Psoas muscle (tissue), 7 donors: ENCODE measurements at regions not wholly inside any gene's neighbourhood (a gene's known extent, or its start where the extent isn't known, plus 50 kb on each side); places are given as distances from the start of the nearest gene placed in this dataset.

Experiments
- ATAC-seq, 4 donors: fragments of 200-7000 bp; cut with Tn5 transposase; one replicate each; pipeline ENCODE4 v1.9.1; 2020; ENCODE audit warnings: moderate library complexity in 3 of 4, mild to moderate bottlenecking in 2 of 4
- DNase-seq, 2 donors: peaks; one replicate each; pipeline ENCODE4 v3.0.0-alpha.2; 2020
- H3K27ac ChIP-seq: fragments of 200-600 bp; one replicate; pipeline ENCODE4 v1.8.0; 2022
- H3K27me3 ChIP-seq, 3 donors: fragments of 200-600 bp in 1 of 3; one replicate each; pipeline versions ENCODE4 v1.6.1 to v1.8.0; 2013 to 2022; ENCODE audit warnings: low read length in 2 of 3, mild to moderate bottlenecking in 2 of 3, moderate library complexity in 1 of 3; ENCODE audit not compliant: insufficient read depth in 3 of 3
- H3K36me3 ChIP-seq, 2 donors: fragments of 200-600 bp in 1 of 2; one replicate each; pipeline versions ENCODE4 v1.6.1 to v1.8.0; 2013 to 2022; ENCODE audit warnings: low read depth in 1 of 2, mild to moderate bottlenecking in 1 of 2, moderate library complexity in 1 of 2; ENCODE audit not compliant: insufficient read depth in 1 of 2
- H3K4me1 ChIP-seq: fragments of 200-600 bp; one replicate; pipeline ENCODE4 v1.8.0; 2022
- H3K4me3 ChIP-seq: fragments of 200-600 bp; one replicate; pipeline ENCODE4 v1.8.0; 2022; ENCODE audit warnings: mild to moderate bottlenecking
- H3K9me3 ChIP-seq: fragments of 200-600 bp; one replicate; pipeline ENCODE4 v1.8.0; 2022
- CTCF ChIP-seq: fragments of 200-600 bp; IDR thresholded peaks from one replicate; pipeline ENCODE4 v1.8.0; 2022; ENCODE audit warnings: antibody characterized with exemption
- WGBS, 3 donors: extraction: QIAGEN DNeasy Blood & Tissue Kit; methylation state at CpG; one replicate each; pipeline versions ENCODE4 v1.1.6 to v1.1.7; 2013; 5-methylcytosine and 5-hydroxymethylcytosine counted together
- intact Hi-C, 2 donors: fragments of 100-400 bp; cut with DNase I; formaldehyde crosslinking; loops; one replicate each; pipeline versions ENCODE4 v1.11.0 to v1.14.2; 2022
- donor health status: healthy with polysubstance abuse.
- donor health status: DM: no; HTN: no; CAD: no; lungs with moderate emphysema.
- donor health status: Bipolar disorder and iron deficiency.
- donor health status: healthy.
- donor health status: DM: yes; HTN: yes; CAD: no.
- donor health status: DM: no; HTN: no; CAD: no.
- donor health status: DM: yes; HTN: yes; CAD: no.

GRCh38 chr4:144403893-144404292 is 242.1 kb upstream of the HHIP start:
- no peak for ATAC-seq
- H3K9me3 ChIP-seq: no peaks in the 10 kb centered on the region

GRCh38 chr4:144409525-144409924 is 236.4 kb upstream of the HHIP start:
- WGBS, 3 donors: 54 to 79% (median 63%) methylated on average over 4 of the region's 4 CpGs
- intact Hi-C loops: no loop called here
- Histone ChIP-seq H3K4me1 (no peaks in the 10 kb centered on the region), H3K4me3 (no peak overlapping the region), H3K27ac (no peak overlapping the region), H3K36me3 (no peaks in the 10 kb centered on the region), H3K27me3 (no peaks in the 10 kb centered on the region), H3K9me3 (no peaks in the 10 kb centered on the region)
- ATAC-seq: no peak
- TF ChIP-seq CTCF: no peak
- DNase-seq: no peak

More at GRCh38 chr4:144403893-144404292, 242.1 kb upstream of the HHIP start:
- H3K36me3 ChIP-seq: no peaks in the 10 kb centered on the region
- 46 to 68% (median 46%) methylated on average over 1 of the region's 1 CpG for WGBS, 3 donors
- no peak for TF ChIP-seq CTCF
- H3K4me1 ChIP-seq: no peaks in the 10 kb centered on the region
- H3K27me3 ChIP-seq: no peaks in the 10 kb centered on the region
- H3K4me3 ChIP-seq: no peak overlapping the region
- no peak overlapping the region for H3K27ac ChIP-seq
- no peak for DNase-seq
- intact Hi-C loops: no loop called here

- H3K27ac ChIP-seq: no peak overlapping the region
- no peaks in the 10 kb centered on the region for H3K4me1 ChIP-seq
- intact Hi-C loops: no loop called here
- ATAC-seq (no peak), DNase-seq (no peak)
- H3K27me3 ChIP-seq: no peaks in the 10 kb centered on the region
- H3K36me3 ChIP-seq: no peaks in the 10 kb centered on the region
- no peak overlapping the region for H3K4me3 ChIP-seq
- no peak for TF ChIP-seq CTCF
- WGBS, 3 donors: 69 to 76% (median 72%) methylated on average over 2 of the region's 2 CpGs
- H3K9me3 ChIP-seq: no peaks in the 10 kb centered on the region
These were observed 235.6 kb upstream of the HHIP start for GRCh38 chr4:144410230-144410783.

GRCh38 chr4:144411119-144411518 is 234.8 kb upstream of the HHIP start:
- Histone ChIP-seq H3K4me3 (no peak overlapping the region), H3K36me3 (no peaks in the 10 kb centered on the region), H3K27me3 (no peaks in the 10 kb centered on the region), H3K4me1 (no peaks in the 10 kb centered on the region), H3K9me3 (no peaks in the 10 kb centered on the region), H3K27ac (no peak overlapping the region)
- intact Hi-C loops: no loop called here
- DNase-seq (no peak), ATAC-seq (no peak)
- TF ChIP-seq CTCF: no peak
- WGBS, 3 donors: 50 to 85% (median 62%) methylated on average over 1 of the region's 1 CpG

- H3K27me3 ChIP-seq: no peaks in the 10 kb centered on the region
- H3K27ac ChIP-seq: no peak overlapping the region
- H3K9me3 ChIP-seq: no peaks in the 10 kb centered on the region
- DNase-seq (no peak), ATAC-seq (no peak)
- H3K4me3 ChIP-seq: no peak overlapping the region
- intact Hi-C loops: no loop called here
- no peaks in the 10 kb centered on the region for H3K36me3 ChIP-seq
- no peak for TF ChIP-seq CTCF
- H3K4me1 ChIP-seq: no peaks in the 10 kb centered on the region
These were observed 234.3 kb upstream of the HHIP start for GRCh38 chr4:144411700-144412099.
